GM12873 (cell line): ENCODE measurements at regions not wholly inside any gene's neighbourhood (a gene's known extent, or its start where the extent isn't known, plus 50 kb on each side); places are given as distances from the start of the nearest gene placed in this dataset.

ENCODE experiments used
- CTCF ChIP-seq: IDR thresholded peaks from 2 replicates; pipeline ENCODE4 v1.5.1; 2012; ENCODE audit warnings: low read depth, mild to moderate bottlenecking, moderate library complexity, low read length, control low read depth; ENCODE audit not compliant: insufficient read depth; ENCODE audit errors: missing control alignments

- TF ChIP-seq CTCF: no peak
Observed at GRCh38 chr5:174355995-174356394, 310.5 kb downstream of the NSG2 start.

DNA sequence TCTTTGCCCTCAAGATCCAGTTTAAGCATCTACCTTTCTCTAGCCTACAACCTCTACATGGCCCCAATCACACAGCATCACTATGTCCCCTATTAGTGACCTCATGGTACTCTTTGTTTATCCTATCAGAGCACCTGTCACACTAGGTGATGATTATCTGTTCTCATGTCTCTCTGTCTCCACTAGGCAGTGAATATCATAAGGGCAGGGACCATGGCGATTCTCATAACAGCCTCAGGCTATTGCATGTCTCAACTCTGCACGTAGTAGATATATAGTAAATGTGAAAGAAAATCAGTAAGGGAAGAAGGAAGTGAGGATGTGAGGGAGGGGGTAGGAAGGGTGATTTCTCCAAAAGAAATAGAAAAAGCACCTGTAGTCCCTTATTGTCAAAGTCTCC is 311.0 kb downstream of the NSG2 start:
- no peak for TF ChIP-seq CTCF

GRCh38 chr5:174358276-174358675 is 312.8 kb downstream of the NSG2 start:
- no peak for TF ChIP-seq CTCF

DNA sequence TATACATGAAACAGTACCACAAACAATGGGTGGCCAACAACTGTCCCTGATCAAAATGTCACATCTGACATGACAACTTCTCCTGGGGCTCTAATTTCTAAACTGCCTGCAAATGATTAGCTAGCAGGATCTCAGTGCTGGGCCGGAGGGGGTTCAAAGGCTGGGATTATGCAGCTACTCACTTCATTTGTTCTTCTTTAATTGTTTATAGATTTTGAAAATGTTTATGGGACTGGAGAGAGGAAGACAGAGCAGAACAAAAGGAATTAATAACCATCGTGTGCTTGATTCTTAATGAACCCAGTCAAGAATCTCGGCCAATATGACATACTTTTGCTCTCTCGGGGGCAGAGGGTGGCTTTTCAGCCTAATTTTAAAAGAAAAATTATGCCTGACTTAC is 313.6 kb downstream of the NSG2 start:
- TF ChIP-seq CTCF: no peak

DNA sequence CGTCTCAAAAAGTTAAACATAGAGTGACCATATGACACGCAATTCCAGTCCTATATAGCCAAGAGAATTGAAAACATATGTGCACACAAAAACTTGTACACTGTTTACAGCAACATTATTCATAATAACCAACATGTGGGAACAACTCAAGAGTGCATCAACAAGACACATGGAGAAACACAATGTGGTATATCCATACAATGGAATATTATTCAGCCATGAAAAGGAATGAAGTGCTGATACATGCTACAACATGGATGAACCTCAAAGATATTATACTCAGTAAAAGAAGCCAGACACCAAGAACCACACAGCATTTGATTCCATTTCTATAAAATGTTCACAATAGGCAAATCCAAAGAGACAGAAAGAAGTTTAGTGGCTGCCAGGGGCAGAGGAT is 317.0 kb downstream of the NSG2 start:
- no peak for TF ChIP-seq CTCF

GRCh38 chr5:174363934-174364333 is 318.4 kb downstream of the NSG2 start:
- TF ChIP-seq CTCF: no peak

DNA sequence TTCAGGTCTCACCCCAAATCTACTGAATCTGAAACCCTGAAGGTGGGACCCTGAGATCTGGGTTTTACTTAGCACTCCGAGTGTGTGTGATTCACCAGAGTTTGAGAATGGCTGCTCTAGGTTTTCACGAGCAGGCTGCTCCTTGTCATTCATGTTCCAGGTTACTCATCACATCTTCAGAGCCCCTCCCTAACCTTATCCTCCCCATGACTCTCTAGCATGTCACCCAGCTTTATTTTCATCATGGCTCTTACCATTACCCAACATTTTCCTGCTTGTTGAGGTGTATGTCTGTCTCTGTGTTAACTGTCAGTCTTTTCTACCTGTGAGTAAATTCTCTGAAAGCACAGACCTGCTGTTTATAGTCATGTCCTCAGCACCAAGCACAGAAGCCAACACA is 319.2 kb downstream of the NSG2 start:
- no peak for TF ChIP-seq CTCF

- no peak for TF ChIP-seq CTCF
Observed at GRCh38 chr5:174371600-174372094, 326.1 kb downstream of the NSG2 start.
